SK-N-SH (cell line): ENCODE measurements at regions not wholly inside any gene's neighbourhood (a gene's known extent, or its start where the extent isn't known, plus 50 kb on each side); places are given as distances from the start of the nearest gene placed in this dataset.

ENCODE experiments used
- CTCF ChIA-PET: fragments of 300-600, 350-600 bp; formaldehyde crosslinking; extraction: SDS; loops from one replicate; lab custom pipeline; 2021; lab: Yijun Ruan, JAX
- POLR2A ChIA-PET: fragments of 350-600 bp; sonication (Branson Sonifier 250); formaldehyde crosslinking; extraction: SDS; loops from one replicate; lab custom pipeline; 2020; ENCODE audit warnings: antibody characterized with exemption, inconsistent platforms; lab: Yijun Ruan, JAX
- DNase-seq: peaks from one replicate; pipeline ENCODE4 v3.0.0; 2012
- H2AFZ ChIP-seq: fragments of 200-600 bp; sonication (generic); 2 replicates; pipeline ENCODE4 v1.8.1; 2016; ENCODE audit warnings: antibody characterized with exemption, mild to moderate bottlenecking, low read depth
- H3F3A ChIP-seq: fragments of 200-600 bp; sonication (generic); replicated peaks from 2 replicates; pipeline ENCODE3; 2016; ENCODE audit warnings: antibody characterized with exemption, mild to moderate bottlenecking; ENCODE audit not compliant: insufficient read depth
- H3K27ac ChIP-seq, 2 experiments: fragments of 200-500 bp in 1 of 2; fragments of 200-600 bp in 1 of 2; sonication (Bioruptor generic) in 1 of 2; sonication (generic), shearing (Covaris generic) in 1 of 2; 2 replicates each; pipeline versions ENCODE4 v1.5.1 to v1.6.1; 2014 to 2016; ENCODE audit warnings: low read depth in 2 of 2, inconsistent platforms in 1 of 2, low read length in 1 of 2, mild to moderate bottlenecking in 1 of 2, mixed read lengths in 1 of 2
- H3K27me3 ChIP-seq: fragments of 200-600 bp; sonication (generic), shearing (Covaris generic); 2 replicates; pipeline ENCODE4 v1.6.1; 2016; ENCODE audit warnings: mixed run types; ENCODE audit not compliant: insufficient read depth
- H3K36me3 ChIP-seq, 2 experiments: fragments of 200-500 bp in 1 of 2; fragments of 200-600 bp in 1 of 2; sonication (Bioruptor generic) in 1 of 2; sonication (generic) in 1 of 2; replicated peaks in 1 of 2; 2 replicates each; pipeline versions ENCODE3 to v1.5.1; 2014 to 2016; ENCODE audit warnings: low read length in 1 of 2, mild to moderate bottlenecking in 1 of 2; ENCODE audit not compliant: insufficient read depth in 2 of 2, control insufficient read depth in 1 of 2
- H3K4me1 ChIP-seq, 2 experiments: fragments of 200-500 bp in 1 of 2; fragments of 200-600 bp in 1 of 2; sonication (Bioruptor generic) in 1 of 2; sonication (generic), shearing (Covaris generic) in 1 of 2; 2 replicates each; pipeline versions ENCODE4 v1.5.1 to v1.6.1; 2014 to 2016; ENCODE audit warnings: low read depth in 1 of 2, low read length in 1 of 2, mixed run types in 1 of 2; ENCODE audit not compliant: insufficient read depth in 2 of 2, control insufficient read depth in 1 of 2
- H3K4me2 ChIP-seq: fragments of 200-600 bp; sonication (generic), shearing (Covaris generic); 2 replicates; pipeline ENCODE4 v1.6.1; 2017; ENCODE audit warnings: mixed run types
- H3K4me3 ChIP-seq, 2 experiments: fragments of 200-500 bp in 1 of 2; fragments of 200-600 bp in 1 of 2; sonication (Bioruptor generic) in 1 of 2; sonication (generic), shearing (Covaris generic) in 1 of 2; 2 replicates each; pipeline versions ENCODE4 v1.5.1 to v1.8.1; 2014 to 2016; ENCODE audit warnings: low read depth in 2 of 2, inconsistent platforms in 1 of 2, low read length in 1 of 2, mild to moderate bottlenecking in 1 of 2, mixed read lengths in 1 of 2, moderate library complexity in 1 of 2
- H3K79me2 ChIP-seq: fragments of 200-600 bp; sonication (generic); 2 replicates; pipeline ENCODE4 v1.8.1; 2017; ENCODE audit warnings: mild to moderate bottlenecking; ENCODE audit not compliant: insufficient read depth
- H3K9ac ChIP-seq: fragments of 200-600 bp; sonication (generic); 2 replicates; pipeline ENCODE4 v1.6.1; 2017; ENCODE audit warnings: mixed run types
- H3K9me2 ChIP-seq: fragments of 200-600 bp; sonication (generic); 2 replicates; pipeline ENCODE4 v1.6.1; 2017; ENCODE audit warnings: mixed run types
- H3K9me3 ChIP-seq: fragments of 200-600 bp; sonication (generic); 2 replicates; pipeline ENCODE4 v1.6.1; 2017; ENCODE audit warnings: mixed run types, mild to moderate bottlenecking, moderate library complexity
- H4K20me1 ChIP-seq: fragments of 200-600 bp; sonication (generic); 2 replicates; pipeline ENCODE4 v1.6.1; 2017; ENCODE audit warnings: mild to moderate bottlenecking, mixed run types; ENCODE audit not compliant: insufficient read depth
- CHD2 ChIP-seq: fragments of 150-350 bp; IDR thresholded peaks from 2 replicates; pipeline ENCODE4 v1.6.1; 2018; ENCODE audit warnings: low read length; ENCODE audit not compliant: partially characterized antibody
- EP300 ChIP-seq, 2 experiments: IDR thresholded peaks; 2 replicates each; pipeline versions ENCODE4 v1.4.0 to v1.6.1; 2012; ENCODE audit warnings: borderline replicate concordance in 1 of 2, low read depth in 1 of 2, low read length in 1 of 2
- EZH2phosphoT487 ChIP-seq: fragments of 200-600 bp; sonication (generic); IDR thresholded peaks from 2 replicates; pipeline ENCODE4 v1.6.1; 2017; ENCODE audit warnings: low read depth, mixed run types, mild to moderate bottlenecking, antibody characterized with exemption, moderate library complexity, borderline replicate concordance
- FOSL2 ChIP-seq: IDR thresholded peaks from 2 replicates; pipeline ENCODE4 v1.4.0; 2012; ENCODE audit warnings: low read depth, mild to moderate bottlenecking, moderate library complexity, borderline replicate concordance
- GABPA ChIP-seq: IDR thresholded peaks from 2 replicates; pipeline ENCODE4 v1.4.0; 2012; ENCODE audit warnings: low read depth, mild to moderate bottlenecking
- GATA2 ChIP-seq: sonication (generic); formaldehyde crosslinking; IDR thresholded peaks from 2 replicates; pipeline ENCODE4 v1.5.0; 2020; ENCODE audit warnings: mild to moderate bottlenecking, missing genetic modification reagents
- JUND ChIP-seq: IDR thresholded peaks from 2 replicates; pipeline ENCODE4 v1.4.0; 2012
- MXI1 ChIP-seq: IDR thresholded peaks from 2 replicates; pipeline ENCODE4 v1.6.1; 2012; ENCODE audit warnings: mild to moderate bottlenecking, low read depth, low read length, improper control_type of control experiment
- NFIC ChIP-seq: IDR thresholded peaks from 2 replicates; pipeline ENCODE4 v1.4.0; 2012; ENCODE audit warnings: borderline replicate concordance
- NRF1 ChIP-seq: IDR thresholded peaks from 2 replicates; pipeline ENCODE4 v1.6.1; 2012; ENCODE audit warnings: low read depth, mild to moderate bottlenecking, low read length
- POLR2AphosphoS5 ChIP-seq: IDR thresholded peaks from 2 replicates; pipeline ENCODE4 v1.6.1; 2012; ENCODE audit warnings: low read depth, low read length
- RCOR1 ChIP-seq: fragments of 150-350 bp; IDR thresholded peaks from 2 replicates; pipeline ENCODE4 v1.6.1; 2017; ENCODE audit warnings: antibody characterized with exemption, low read length
- RFX5 ChIP-seq: IDR thresholded peaks from 2 replicates; pipeline ENCODE4 v1.6.1; 2012; ENCODE audit warnings: mild to moderate bottlenecking, improper control_type of control experiment, low read length
- SMC3 ChIP-seq: IDR thresholded peaks from 2 replicates; pipeline ENCODE4 v1.6.1; 2012; ENCODE audit warnings: low read depth, low read length, improper control_type of control experiment
- TAF1 ChIP-seq: IDR thresholded peaks from 2 replicates; pipeline ENCODE4 v1.6.1; 2012; ENCODE audit warnings: low read depth, mild to moderate bottlenecking, low read length, moderate library complexity, borderline replicate concordance
- TCF12 ChIP-seq: IDR thresholded peaks from 2 replicates; pipeline ENCODE4 v1.4.0; 2012
- TEAD4 ChIP-seq: IDR thresholded peaks from 2 replicates; pipeline ENCODE4 v1.4.0; 2012; ENCODE audit warnings: mild to moderate bottlenecking, borderline replicate concordance; ENCODE audit not compliant: insufficient read depth
- YY1 ChIP-seq: IDR thresholded peaks from 2 replicates; pipeline ENCODE4 v1.4.0; 2012; ENCODE audit warnings: low read depth, mild to moderate bottlenecking
- WGBS: methylation state at CpG from one replicate; pipeline ENCODE4 v1.1.6; 2017; ENCODE audit warnings: low lambda C conversion rate; 5-methylcytosine and 5-hydroxymethylcytosine counted together
- TF ChIP-seq, protein P1 (sequence below): fragments of 200-600 bp; sonication (generic); IDR thresholded peaks from 2 replicates; pipeline ENCODE4 v1.6.1; 2017; ENCODE audit warnings: antibody characterized with exemption, mild to moderate bottlenecking, moderate library complexity
- TF ChIP-seq, protein P2 (sequence below): IDR thresholded peaks from 2 replicates; pipeline ENCODE4; 2012
- TF ChIP-seq, protein P3 (sequence below): IDR thresholded peaks from 2 replicates; pipeline ENCODE4 v1.4.0; 2012; ENCODE audit warnings: low read depth
- TF ChIP-seq, protein P4 (sequence below): IDR thresholded peaks from 2 replicates; pipeline ENCODE4 v1.4.0; 2012; ENCODE audit warnings: low read depth, borderline replicate concordance
- TF ChIP-seq, protein P5 (sequence below): fragments of 150-350 bp; IDR thresholded peaks from 2 replicates; pipeline ENCODE4 v1.6.1; 2016; ENCODE audit warnings: mild to moderate bottlenecking, low read depth, low read length
- TF ChIP-seq, protein P6 (sequence below): IDR thresholded peaks from 2 replicates; pipeline ENCODE4 v1.6.1; 2012; ENCODE audit warnings: mild to moderate bottlenecking, low read depth, low read length, moderate library complexity
- TF ChIP-seq, protein P7 (sequence below): fragments of 150-350 bp; IDR thresholded peaks from 2 replicates; pipeline ENCODE4 v1.6.1; 2017; ENCODE audit warnings: antibody characterized with exemption, low read length, low read depth, borderline replicate concordance

DNA sequence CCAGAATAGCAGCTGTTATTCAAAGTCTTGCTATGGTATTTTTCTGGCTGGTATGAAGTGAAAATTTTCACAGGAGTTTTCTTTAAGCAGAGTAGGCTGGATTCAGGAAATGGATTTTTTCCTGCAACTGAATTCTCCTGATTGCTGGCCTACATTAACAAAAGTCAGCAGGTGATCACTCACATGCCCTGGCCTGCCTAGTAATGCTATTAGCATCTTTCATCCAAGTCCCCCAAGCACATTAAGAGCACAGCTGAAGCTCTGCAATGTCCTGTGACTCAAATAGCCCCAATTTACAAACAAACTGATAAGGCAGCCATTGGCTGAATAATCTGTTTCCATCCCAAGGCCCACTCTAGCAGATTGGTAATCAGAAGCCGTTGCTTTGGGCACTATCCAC, 688.3 kb upstream of the LMCD1 start:
- DNase-seq: peak; percentile 22
- H3K27me3 ChIP-seq: no peaks in the 10 kb centered on the region
- TF ChIP-seq MXI1: no peak
- no peak for TF ChIP-seq FOSL2
- TF ChIP-seq NRF1: no peak
- TF ChIP-seq NFIC: no peak
- TF ChIP-seq, protein P1, sequence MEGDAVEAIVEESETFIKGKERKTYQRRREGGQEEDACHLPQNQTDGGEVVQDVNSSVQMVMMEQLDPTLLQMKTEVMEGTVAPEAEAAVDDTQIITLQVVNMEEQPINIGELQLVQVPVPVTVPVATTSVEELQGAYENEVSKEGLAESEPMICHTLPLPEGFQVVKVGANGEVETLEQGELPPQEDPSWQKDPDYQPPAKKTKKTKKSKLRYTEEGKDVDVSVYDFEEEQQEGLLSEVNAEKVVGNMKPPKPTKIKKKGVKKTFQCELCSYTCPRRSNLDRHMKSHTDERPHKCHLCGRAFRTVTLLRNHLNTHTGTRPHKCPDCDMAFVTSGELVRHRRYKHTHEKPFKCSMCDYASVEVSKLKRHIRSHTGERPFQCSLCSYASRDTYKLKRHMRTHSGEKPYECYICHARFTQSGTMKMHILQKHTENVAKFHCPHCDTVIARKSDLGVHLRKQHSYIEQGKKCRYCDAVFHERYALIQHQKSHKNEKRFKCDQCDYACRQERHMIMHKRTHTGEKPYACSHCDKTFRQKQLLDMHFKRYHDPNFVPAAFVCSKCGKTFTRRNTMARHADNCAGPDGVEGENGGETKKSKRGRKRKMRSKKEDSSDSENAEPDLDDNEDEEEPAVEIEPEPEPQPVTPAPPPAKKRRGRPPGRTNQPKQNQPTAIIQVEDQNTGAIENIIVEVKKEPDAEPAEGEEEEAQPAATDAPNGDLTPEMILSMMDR: no peak
- TF ChIP-seq JUND: no peak
- TF ChIP-seq, protein P2, sequence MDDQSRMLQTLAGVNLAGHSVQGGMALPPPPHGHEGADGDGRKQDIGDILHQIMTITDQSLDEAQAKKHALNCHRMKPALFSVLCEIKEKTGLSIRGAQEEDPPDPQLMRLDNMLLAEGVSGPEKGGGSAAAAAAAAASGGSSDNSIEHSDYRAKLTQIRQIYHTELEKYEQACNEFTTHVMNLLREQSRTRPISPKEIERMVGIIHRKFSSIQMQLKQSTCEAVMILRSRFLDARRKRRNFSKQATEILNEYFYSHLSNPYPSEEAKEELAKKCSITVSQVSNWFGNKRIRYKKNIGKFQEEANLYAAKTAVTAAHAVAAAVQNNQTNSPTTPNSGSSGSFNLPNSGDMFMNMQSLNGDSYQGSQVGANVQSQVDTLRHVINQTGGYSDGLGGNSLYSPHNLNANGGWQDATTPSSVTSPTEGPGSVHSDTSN: no peak
- no peak for TF ChIP-seq RFX5
- TF ChIP-seq POLR2AphosphoS5: no peak
- TF ChIP-seq SMC3: no peak
- no peak for TF ChIP-seq YY1
- TF ChIP-seq CHD2: peak; percentile 36
- TF ChIP-seq, protein P3, sequence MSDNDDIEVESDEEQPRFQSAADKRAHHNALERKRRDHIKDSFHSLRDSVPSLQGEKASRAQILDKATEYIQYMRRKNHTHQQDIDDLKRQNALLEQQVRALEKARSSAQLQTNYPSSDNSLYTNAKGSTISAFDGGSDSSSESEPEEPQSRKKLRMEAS: no peak
- no peak for TF ChIP-seq TAF1
- TF ChIP-seq EZH2phosphoT487: no peak
- no peak for TF ChIP-seq TEAD4
- TF ChIP-seq GABPA: no peak
- TF ChIP-seq, protein P4, sequence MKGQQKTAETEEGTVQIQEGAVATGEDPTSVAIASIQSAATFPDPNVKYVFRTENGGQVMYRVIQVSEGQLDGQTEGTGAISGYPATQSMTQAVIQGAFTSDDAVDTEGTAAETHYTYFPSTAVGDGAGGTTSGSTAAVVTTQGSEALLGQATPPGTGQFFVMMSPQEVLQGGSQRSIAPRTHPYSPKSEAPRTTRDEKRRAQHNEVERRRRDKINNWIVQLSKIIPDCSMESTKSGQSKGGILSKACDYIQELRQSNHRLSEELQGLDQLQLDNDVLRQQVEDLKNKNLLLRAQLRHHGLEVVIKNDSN: no peak
- TF ChIP-seq GATA2 (CRISPR knock-in tag): peak; percentile 60
- TF ChIP-seq TCF12: no peak
- TF ChIP-seq, protein P5, sequence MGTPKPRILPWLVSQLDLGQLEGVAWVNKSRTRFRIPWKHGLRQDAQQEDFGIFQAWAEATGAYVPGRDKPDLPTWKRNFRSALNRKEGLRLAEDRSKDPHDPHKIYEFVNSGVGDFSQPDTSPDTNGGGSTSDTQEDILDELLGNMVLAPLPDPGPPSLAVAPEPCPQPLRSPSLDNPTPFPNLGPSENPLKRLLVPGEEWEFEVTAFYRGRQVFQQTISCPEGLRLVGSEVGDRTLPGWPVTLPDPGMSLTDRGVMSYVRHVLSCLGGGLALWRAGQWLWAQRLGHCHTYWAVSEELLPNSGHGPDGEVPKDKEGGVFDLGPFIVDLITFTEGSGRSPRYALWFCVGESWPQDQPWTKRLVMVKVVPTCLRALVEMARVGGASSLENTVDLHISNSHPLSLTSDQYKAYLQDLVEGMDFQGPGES: no peak
- TF ChIP-seq EP300 (IDR thresholded peaks at IDR 0.05; ENCODE audit: borderline replicate concordance in 1 of 2, low read depth in 1 of 2, low read length in 1 of 2): 0 out of 4 replicates have a peak, but pooled peaks of 1 of the 2 experiments have one; percentile 49
- peak; percentile 35; the same call in 1 of the 2 replicates for TF ChIP-seq RCOR1
- TF ChIP-seq, protein P6, sequence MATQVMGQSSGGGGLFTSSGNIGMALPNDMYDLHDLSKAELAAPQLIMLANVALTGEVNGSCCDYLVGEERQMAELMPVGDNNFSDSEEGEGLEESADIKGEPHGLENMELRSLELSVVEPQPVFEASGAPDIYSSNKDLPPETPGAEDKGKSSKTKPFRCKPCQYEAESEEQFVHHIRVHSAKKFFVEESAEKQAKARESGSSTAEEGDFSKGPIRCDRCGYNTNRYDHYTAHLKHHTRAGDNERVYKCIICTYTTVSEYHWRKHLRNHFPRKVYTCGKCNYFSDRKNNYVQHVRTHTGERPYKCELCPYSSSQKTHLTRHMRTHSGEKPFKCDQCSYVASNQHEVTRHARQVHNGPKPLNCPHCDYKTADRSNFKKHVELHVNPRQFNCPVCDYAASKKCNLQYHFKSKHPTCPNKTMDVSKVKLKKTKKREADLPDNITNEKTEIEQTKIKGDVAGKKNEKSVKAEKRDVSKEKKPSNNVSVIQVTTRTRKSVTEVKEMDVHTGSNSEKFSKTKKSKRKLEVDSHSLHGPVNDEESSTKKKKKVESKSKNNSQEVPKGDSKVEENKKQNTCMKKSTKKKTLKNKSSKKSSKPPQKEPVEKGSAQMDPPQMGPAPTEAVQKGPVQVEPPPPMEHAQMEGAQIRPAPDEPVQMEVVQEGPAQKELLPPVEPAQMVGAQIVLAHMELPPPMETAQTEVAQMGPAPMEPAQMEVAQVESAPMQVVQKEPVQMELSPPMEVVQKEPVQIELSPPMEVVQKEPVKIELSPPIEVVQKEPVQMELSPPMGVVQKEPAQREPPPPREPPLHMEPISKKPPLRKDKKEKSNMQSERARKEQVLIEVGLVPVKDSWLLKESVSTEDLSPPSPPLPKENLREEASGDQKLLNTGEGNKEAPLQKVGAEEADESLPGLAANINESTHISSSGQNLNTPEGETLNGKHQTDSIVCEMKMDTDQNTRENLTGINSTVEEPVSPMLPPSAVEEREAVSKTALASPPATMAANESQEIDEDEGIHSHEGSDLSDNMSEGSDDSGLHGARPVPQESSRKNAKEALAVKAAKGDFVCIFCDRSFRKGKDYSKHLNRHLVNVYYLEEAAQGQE: no peak
- TF ChIP-seq, protein P7, sequence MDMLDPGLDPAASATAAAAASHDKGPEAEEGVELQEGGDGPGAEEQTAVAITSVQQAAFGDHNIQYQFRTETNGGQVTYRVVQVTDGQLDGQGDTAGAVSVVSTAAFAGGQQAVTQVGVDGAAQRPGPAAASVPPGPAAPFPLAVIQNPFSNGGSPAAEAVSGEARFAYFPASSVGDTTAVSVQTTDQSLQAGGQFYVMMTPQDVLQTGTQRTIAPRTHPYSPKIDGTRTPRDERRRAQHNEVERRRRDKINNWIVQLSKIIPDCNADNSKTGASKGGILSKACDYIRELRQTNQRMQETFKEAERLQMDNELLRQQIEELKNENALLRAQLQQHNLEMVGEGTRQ: no peak
- H3K79me2 ChIP-seq: no peaks in the 10 kb centered on the region
- H4K20me1 ChIP-seq: no peaks in the 10 kb centered on the region
- no peaks in the 10 kb centered on the region for H3K9me3 ChIP-seq
- WGBS: 8% methylated on average over 1 of the region's 1 CpG
- H3F3A ChIP-seq: no peaks in the 10 kb centered on the region
- no peaks in the 10 kb centered on the region for H3K36me3 ChIP-seq
- H3K4me1 ChIP-seq: no peaks in the 10 kb centered on the region; a peak in 1 of 4 replicates
- H3K4me3 ChIP-seq: no peak overlapping the region
- H3K9ac ChIP-seq: no peak overlapping the region
- ChIA-PET CTCF (interaction anchor here (1.6 to 2.4 kb wide), 2 partner anchors 13 to 988 kb away, joined by 4 to 8 read pairs; no protein-coding TSS in a partner anchor), POLR2A (interaction anchor here (0.6 kb wide), 1 partner anchor 1580 kb away, joined by 3 read pairs; no protein-coding TSS in a partner anchor)
- peak overlapping the region in 1 of 2 experiments; percentile 80; a peak in 2 of 4 replicates for H3K27ac ChIP-seq
- no peaks in the 10 kb centered on the region for H3K9me2 ChIP-seq
- no peak overlapping the region for H2AFZ ChIP-seq
- H3K4me2 ChIP-seq: no peak overlapping the region
